NCI-H510A (cell line): ENCODE measurements at regions not wholly inside any gene's neighbourhood (a gene's known extent, or its start where the extent isn't known, plus 50 kb on each side); places are given as distances from the start of the nearest gene placed in this dataset.
"Not testable (repeated sequence)": the region's sequence is repeated elsewhere in the genome, so short reads cannot be mapped to it uniquely, and the experiment has no call there.

Experiments used
- DNase-seq: peaks from one replicate; lab custom pipeline; 2025; lab: John Stamatoyannopoulos, UW

GRCh38 chr5:13640270-13640669 is 304.2 kb downstream of the DNAH5 start:
- DNase-seq, result no peak

DNA sequence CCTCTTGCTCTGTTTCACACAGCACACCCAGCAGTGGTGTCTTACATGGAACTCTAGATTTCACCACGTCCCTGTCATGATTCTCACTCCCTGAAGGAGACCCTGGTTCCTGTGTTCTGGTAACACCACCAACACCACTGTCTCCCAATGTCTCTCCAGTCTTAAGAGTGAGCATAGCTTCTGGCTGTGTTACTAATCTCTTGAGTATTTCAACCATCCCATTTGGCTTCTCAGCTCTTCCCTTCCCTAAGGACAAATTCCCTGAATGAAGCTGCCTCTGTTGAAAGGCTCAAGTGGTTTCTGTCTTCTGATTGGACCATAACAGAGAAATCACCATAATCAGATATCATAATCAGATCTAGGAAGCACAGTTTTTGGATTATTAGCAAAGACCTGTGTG is 311.8 kb downstream of the DNAH5 start:
- no peak for DNase-seq

GRCh38 chr5:13629218-13629617 is 315.3 kb downstream of the DNAH5 start:
- no peak for DNase-seq

DNA sequence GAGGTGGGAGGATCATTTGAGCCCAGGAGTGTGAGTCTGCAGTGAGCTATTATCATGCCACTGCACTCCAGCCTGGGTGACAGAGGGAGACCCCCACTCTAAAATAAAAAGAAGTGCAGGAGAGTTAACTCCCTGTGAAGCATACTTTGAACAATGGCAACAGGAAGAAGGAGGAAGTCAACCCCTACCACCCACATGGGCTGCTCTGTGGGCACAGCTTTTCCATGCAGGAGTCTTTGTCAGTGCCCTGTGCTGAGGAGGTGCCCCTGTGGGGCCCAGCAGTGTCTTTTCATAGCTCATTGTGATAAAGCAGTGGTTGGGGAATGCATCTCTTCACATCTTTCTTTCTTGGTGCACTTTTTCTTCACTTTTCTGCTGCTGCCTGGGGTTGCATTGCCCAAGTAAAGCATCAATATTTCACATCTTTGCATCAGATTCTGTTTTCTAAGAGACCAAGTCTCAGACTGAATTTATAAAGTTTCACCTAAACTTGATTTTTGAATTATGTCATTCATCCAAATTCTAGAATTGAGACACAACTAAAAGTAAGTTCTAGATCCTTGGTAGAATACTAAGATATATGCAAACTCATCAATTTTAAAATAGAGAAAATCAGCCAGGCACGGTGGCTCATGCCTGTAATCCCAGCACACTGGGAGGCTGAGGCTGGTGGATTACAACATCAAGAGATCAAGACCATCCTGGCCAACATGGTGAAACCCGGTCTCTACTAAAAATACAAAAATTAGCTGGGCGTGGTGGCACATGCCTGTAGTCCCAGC is 316.6 kb downstream of the DNAH5 start:
- no peak for DNase-seq

DNA sequence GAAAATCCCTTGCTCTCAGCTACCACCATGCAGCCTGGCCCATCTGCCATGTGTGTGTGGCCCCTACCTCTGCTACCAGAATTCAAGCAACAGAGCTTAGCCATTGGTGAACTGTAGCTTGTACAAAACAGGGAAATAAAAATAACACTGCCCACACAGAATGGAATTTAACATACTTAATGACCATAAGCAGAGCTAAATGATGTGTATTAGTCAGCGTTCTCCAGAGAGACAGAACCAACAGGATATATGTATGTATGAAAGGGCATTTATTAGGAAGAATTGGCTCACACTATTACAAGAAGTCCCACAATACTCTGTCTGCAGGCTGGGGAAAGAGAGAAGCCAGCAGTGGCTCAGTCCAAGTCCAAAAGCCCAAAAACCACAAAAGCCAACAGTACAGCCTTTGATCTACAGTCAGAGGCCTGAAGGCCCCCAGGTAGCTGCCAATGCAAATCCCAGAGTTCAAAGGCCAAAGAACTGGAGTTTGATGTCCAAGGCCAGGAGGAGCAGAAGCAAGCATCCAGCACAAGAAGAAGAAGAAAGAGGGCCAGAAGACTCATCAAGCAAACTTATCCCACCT is 318.8 kb downstream of the DNAH5 start:
- no peak for DNase-seq

DNA sequence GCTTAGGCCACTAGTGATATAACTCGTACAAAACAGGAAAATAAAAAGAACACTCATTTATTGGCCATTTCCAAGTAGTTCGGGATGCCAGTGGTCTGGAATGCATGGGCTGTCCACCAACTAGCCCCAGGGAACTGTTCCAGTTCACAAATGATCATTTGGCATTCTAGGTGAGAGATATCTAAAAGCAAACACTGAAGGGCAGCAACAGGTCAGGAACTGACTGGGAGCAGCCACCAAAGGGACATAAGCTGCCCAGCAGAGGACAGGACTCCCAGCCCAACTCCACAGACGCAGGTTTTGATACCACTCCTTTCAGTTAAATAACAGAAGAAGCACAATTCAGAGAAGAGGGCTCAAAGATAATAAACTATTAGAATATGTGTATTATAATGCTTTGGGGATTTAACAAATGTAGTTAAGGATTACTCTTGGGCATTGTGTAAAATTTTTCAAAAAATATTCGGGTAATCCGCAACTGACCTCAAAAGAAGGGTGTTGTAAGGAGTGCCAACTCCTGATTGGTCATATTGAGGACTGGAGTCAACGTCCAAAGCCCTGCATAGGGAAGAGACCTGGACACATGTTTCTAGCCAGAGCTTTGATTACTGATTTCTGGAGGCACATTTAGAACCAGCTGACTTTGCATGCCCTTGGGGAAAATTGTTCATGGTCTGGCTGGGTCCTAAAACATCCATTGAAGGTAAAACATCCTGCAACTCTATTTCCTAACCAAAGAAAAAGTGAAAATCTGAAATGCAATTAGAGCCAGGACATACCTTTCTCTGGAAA is 320.0 kb downstream of the DNAH5 start:
- no peak for DNase-seq

- no peak for DNase-seq
These were observed 330.9 kb downstream of the DNAH5 start for GRCh38 chr5:13613621-13614020.

DNA sequence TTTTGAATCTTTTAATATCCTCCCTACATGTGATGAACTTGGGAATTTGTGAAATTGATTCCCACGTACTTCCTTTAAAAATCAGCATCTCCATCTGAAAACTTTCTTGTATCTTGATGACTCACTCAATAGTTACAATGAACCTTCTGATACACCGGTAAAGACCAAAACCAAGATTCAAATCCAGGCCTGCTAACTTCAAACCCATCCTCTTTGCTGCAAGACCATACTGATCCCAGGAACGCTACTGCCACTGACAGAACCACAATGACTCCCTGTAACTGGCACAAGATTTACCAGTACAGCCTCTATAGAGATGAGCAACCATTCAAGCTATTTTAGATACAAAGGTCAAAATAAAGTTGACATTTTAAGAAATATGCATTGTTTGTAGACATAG is 332.9 kb downstream of the DNAH5 start:
- DNase-seq, result no peak

DNA sequence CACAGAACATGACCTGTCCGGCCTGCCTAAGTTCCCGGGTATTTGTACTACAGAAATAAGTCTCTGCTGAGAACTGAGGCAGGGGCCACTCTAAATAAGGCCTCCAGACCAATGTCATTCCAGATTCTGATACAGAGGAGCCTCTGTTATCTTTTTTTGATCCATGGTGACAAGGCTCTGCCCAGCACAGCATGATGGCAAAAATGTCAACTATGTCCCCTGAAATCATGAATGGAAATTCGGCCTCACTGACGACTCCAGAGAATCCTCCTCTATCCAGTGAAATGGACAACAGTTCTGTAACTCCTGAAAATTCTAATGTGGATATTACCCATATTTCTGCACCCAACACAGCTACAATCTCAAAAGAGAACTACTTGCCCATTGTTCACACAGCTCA is 335.0 kb downstream of the DNAH5 start:
- no peak for DNase-seq

- no peak for DNase-seq
These were observed 338.4 kb downstream of the DNAH5 start for GRCh38 chr5:13606051-13606450.

- no peak for DNase-seq
These were observed 343.4 kb downstream of the DNAH5 start for GRCh38 chr5:13601112-13601511.

GRCh38 chr5:13595978-13596377 is 348.5 kb downstream of the DNAH5 start:
- DNase-seq, result no peak

GRCh38 chr5:13591621-13592020 is 352.9 kb downstream of the DNAH5 start:
- no peak for DNase-seq

DNA sequence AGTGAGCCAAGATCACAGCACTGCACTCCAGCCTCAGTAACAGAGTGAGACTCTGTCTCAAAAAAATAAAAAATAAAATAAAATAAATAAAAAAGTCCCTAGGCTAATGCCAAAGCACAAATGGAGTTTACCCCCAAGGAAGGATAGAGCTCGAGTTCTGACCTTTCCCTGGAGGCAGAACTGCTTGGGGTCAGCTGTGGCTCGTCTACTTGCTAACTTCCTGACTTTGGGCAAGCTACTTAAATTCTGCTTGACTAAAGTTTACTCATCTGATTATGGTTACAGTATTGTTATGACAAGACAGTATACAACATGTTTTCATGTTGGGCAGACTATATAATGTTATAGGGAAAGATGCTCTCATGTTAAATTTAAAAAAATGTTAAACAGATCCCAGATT is 359.2 kb downstream of the DNAH5 start:
- DNase-seq, result no peak

- DNase-seq, result no peak
These were observed 362.6 kb downstream of the DNAH5 start for GRCh38 chr5:13581914-13582313.

- no peak for DNase-seq
These were observed 363.4 kb downstream of the DNAH5 start for GRCh38 chr5:13581132-13581531.

GRCh38 chr5:13580058-13580457 is 364.4 kb downstream of the DNAH5 start:
- no peak for DNase-seq

- not testable (repeated sequence) for DNase-seq
These were observed 365.4 kb downstream of the DNAH5 start for GRCh38 chr5:13579091-13579490.

- not testable (repeated sequence) for DNase-seq
These were observed 366.0 kb downstream of the DNAH5 start for GRCh38 chr5:13578311-13579039.

DNA sequence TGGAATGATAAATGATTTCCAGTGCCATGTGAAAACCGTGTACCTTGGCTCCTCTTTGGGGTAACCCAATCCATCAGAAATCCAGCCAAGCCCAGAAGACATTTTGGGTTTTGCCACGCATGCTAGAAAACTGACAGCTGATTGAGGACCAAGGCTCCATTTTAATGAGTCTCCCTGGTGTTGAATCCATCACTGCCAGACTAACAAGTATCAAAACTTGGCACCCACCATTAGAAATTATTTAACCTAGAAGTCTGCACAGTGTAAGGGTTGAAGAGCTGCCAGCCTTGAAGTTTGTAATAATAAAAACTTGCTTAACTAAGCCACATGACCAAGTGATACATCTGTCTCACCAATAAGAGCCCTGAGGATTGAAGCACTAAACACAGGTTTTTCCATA is 369.9 kb downstream of the DNAH5 start:
- DNase-seq, result no peak

DNA sequence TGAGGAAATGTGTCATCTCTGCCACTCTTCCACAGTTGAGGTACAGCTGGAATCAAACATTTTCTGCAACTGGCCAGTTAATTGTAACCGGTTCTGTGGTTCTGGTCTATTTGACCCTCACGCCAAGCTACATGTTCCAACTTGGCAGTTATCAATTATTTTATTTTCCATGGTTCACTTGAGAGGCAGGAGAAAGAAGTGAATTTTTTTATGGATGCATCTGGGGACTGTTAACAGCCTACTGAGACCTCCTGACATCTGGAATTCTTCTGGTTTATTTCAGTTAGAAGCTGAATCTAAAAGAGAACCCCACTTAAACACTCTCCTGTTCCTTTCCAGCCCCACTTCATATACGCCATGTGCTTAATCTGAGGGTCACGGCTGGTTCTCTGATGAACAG is 372.3 kb downstream of the DNAH5 start:
- DNase-seq, result no peak

GRCh38 chr5:13569090-13569715 is 375.3 kb downstream of the DNAH5 start:
- no peak for DNase-seq
